ENCODE measurements at regions not wholly inside any gene's neighbourhood (a gene's known extent, or its start where the extent isn't known, plus 50 kb on each side); places are given as distances from the start of the nearest gene placed in this dataset.
A peak's percentile ranks its signal among the peaks of the same experiment; 100 is the strongest.

- TF ChIP-seq ZNF281 (CRISPR knock-in tag; IDR thresholded peaks at IDR 0.05; ENCODE audit: borderline replicate concordance) (no peak), MTA1 (CRISPR knock-in tag; IDR thresholded peaks at IDR 0.05; ENCODE audit: borderline replicate concordance) (0 out of 2 replicates have a peak, but pooled peaks have one; percentile 54), SRY (CRISPR knock-in tag; IDR thresholded peaks at IDR 0.05) (no peak), TSC22D2 (CRISPR knock-in tag; IDR thresholded peaks at IDR 0.05; ENCODE audit: borderline replicate concordance) (no peak), ZNF598 (CRISPR knock-in tag; IDR thresholded peaks at IDR 0.05; ENCODE audit: borderline replicate concordance) (no peak), ZNF30 (CRISPR knock-in tag; IDR thresholded peaks at IDR 0.05) (no peak), ZSCAN21 (CRISPR knock-in tag; IDR thresholded peaks at IDR 0.05; ENCODE audit: borderline replicate concordance) (peak; percentile 71; the same call in 1 of the 2 replicates), SOX13 (IDR thresholded peaks at IDR 0.05) (peak; percentile 82), SOX13 (CRISPR knock-in tag; conservative IDR thresholded peaks at IDR 0.05 in 1 of 2, IDR thresholded peaks at IDR 0.05 in 1 of 2) (peak in 1 of 2 experiments; percentile 95; a peak in 2 of 4 replicates), SNAPC5 (CRISPR knock-in tag; IDR thresholded peaks at IDR 0.05; ENCODE audit: borderline replicate concordance) (peak; percentile 54; the same call in 1 of the 2 replicates), KLF6 (CRISPR knock-in tag; IDR thresholded peaks at IDR 0.05) (peak; percentile 74; the same call in 1 of the 2 replicates), SALL1 (CRISPR knock-in tag; IDR thresholded peaks at IDR 0.05) (peak; percentile 100), NFYC (CRISPR knock-in tag; IDR thresholded peaks at IDR 0.05) (peak; percentile 35; the same call in 1 of the 2 replicates), PAX8 (CRISPR knock-in tag; IDR thresholded peaks at IDR 0.05; ENCODE audit: borderline replicate concordance) (no peak), ZNF354B (CRISPR knock-in tag; IDR thresholded peaks at IDR 0.05) (no peak), NR0B2 (CRISPR knock-in tag; IDR thresholded peaks at IDR 0.05) (0 out of 2 replicates have a peak, but pooled peaks have one; percentile 42), NFE2L1 (CRISPR knock-in tag; IDR thresholded peaks at IDR 0.05; ENCODE audit: borderline replicate concordance) (no peak), ZNF816 (CRISPR knock-in tag; IDR thresholded peaks at IDR 0.05; ENCODE audit: borderline replicate concordance) (peak; percentile 36; the same call in 1 of the 2 replicates)
- TF ChIP-seq, protein P1, sequence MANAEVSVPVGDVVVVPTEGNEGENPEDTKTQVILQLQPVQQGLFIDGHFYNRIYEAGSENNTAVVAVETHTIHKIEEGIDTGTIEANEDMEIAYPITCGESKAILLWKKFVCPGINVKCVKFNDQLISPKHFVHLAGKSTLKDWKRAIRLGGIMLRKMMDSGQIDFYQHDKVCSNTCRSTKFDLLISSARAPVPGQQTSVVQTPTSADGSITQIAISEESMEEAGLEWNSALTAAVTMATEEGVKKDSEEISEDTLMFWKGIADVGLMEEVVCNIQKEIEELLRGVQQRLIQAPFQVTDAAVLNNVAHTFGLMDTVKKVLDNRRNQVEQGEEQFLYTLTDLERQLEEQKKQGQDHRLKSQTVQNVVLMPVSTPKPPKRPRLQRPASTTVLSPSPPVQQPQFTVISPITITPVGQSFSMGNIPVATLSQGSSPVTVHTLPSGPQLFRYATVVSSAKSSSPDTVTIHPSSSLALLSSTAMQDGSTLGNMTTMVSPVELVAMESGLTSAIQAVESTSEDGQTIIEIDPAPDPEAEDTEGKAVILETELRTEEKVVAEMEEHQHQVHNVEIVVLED (CRISPR knock-in tag; IDR thresholded peaks at IDR 0.05; ENCODE audit: borderline replicate concordance) = peak; percentile 60; the same call in 1 of the 2 replicates
- TF ChIP-seq, protein P2, sequence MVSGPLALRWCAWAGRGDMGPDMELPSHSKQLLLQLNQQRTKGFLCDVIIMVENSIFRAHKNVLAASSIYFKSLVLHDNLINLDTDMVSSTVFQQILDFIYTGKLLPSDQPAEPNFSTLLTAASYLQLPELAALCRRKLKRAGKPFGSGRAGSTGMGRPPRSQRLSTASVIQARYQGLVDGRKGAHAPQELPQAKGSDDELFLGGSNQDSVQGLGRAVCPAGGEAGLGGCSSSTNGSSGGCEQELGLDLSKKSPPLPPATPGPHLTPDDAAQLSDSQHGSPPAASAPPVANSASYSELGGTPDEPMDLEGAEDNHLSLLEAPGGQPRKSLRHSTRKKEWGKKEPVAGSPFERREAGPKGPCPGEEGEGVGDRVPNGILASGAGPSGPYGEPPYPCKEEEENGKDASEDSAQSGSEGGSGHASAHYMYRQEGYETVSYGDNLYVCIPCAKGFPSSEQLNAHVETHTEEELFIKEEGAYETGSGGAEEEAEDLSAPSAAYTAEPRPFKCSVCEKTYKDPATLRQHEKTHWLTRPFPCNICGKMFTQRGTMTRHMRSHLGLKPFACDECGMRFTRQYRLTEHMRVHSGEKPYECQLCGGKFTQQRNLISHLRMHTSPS (CRISPR knock-in tag; IDR thresholded peaks at IDR 0.05; ENCODE audit: low read depth) = peak; percentile 83
- TF ChIP-seq, protein P3, sequence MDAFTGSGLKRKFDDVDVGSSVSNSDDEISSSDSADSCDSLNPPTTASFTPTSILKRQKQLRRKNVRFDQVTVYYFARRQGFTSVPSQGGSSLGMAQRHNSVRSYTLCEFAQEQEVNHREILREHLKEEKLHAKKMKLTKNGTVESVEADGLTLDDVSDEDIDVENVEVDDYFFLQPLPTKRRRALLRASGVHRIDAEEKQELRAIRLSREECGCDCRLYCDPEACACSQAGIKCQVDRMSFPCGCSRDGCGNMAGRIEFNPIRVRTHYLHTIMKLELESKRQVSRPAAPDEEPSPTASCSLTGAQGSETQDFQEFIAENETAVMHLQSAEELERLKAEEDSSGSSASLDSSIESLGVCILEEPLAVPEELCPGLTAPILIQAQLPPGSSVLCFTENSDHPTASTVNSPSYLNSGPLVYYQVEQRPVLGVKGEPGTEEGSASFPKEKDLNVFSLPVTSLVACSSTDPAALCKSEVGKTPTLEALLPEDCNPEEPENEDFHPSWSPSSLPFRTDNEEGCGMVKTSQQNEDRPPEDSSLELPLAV (CRISPR knock-in tag; conservative IDR thresholded peaks at IDR 0.05; ENCODE audit: low read depth) = no peak
Observed at GRCh38 chr1:8189931-8190483, 127.9 kb upstream of the SLC45A1 start (continued).
